ENCODE measurements at regions not wholly inside any gene's neighbourhood (a gene's known extent, or its start where the extent isn't known, plus 50 kb on each side); places are given as distances from the start of the nearest gene placed in this dataset.

- TF ChIP-seq POLR2A (IDR thresholded peaks at IDR 0.05; ENCODE audit: low read depth, low read length) (no peak), CTCF (IDR thresholded peaks at IDR 0.05; ENCODE audit: extremely low read depth in 1 of 2, insufficient read depth in 1 of 2, low read depth in 1 of 2, low read length in 2 of 2) (no peak), MAX (IDR thresholded peaks at IDR 0.05; ENCODE audit: insufficient read depth, insufficient read length) (no peak), POLR2AphosphoS5 (IDR thresholded peaks at IDR 0.05; ENCODE audit: insufficient read depth, low read depth, low read length) (no peak), MYC (IDR thresholded peaks at IDR 0.05; ENCODE audit: low read depth, low read length) (no peak), FOS (IDR thresholded peaks at IDR 0.05; ENCODE audit: borderline replicate concordance, insufficient read depth, low read length) (no peak), EZH2 (IDR thresholded peaks at IDR 0.05; ENCODE audit: borderline replicate concordance, low read depth, low read length, severe bottlenecking) (no peak)
Measured at GRCh38 chr10:3412646-3413045, 240.1 kb upstream of the PITRM1 start.
